K562 (cell line): ENCODE measurements at regions not wholly inside any gene's neighbourhood (a gene's known extent, or its start where the extent isn't known, plus 50 kb on each side); places are given as distances from the start of the nearest gene placed in this dataset.

Experiments used
- ATAC-seq: fragments of 200-7000 bp; cut with Tn5 transposase; 3 replicates; pipeline ENCODE4 v1.9.1; 2020; ENCODE audit warnings: moderate library complexity
- BruUV-seq: library from RNA; stranded (reverse); fragments of 400-500 nt; replicated peaks from 2 replicates; lab custom pipeline; 2021; lab: Mats Ljungman, UMichigan
- CTCF ChIA-PET: fragments of 300-600 bp; formaldehyde crosslinking; extraction: SDS; loops from one replicate; lab custom pipeline; 2021; ENCODE audit warnings: low intra/inter-chr PET ratio; lab: Yijun Ruan, JAX
- POLR2A ChIA-PET: fragments of 300-600, 350-650 bp; sonication (Branson Sonifier 250); formaldehyde crosslinking; extraction: SDS; loops from one replicate; lab custom pipeline; 2021; ENCODE audit warnings: antibody characterized with exemption, inconsistent platforms; lab: Yijun Ruan, JAX
- DNase-seq, 4 experiments: peaks; one replicate each; pipeline versions ENCODE4 v3.0.0 to v3.0.0-alpha.2; 2011 to 2018; ENCODE audit warnings: low spot score in 3 of 4, mixed read lengths in 3 of 4; ENCODE audit errors: extremely low read depth in 1 of 4
- FAIRE-seq: peaks from 2 replicates; lab custom pipeline; 2011; peaks lifted over from hg19 to GRCh38; lab: Jason Lieb, UNC
- H2AFZ ChIP-seq: 2 replicates; pipeline ENCODE4 v1.6.0; 2011; ENCODE audit warnings: low read depth, low read length, control low read depth, inconsistent platforms
- H3K27ac ChIP-seq: fragments of 200-600 bp; 3 replicates; pipeline ENCODE4 v1.8.0; 2011; ENCODE audit warnings: low read depth, mild to moderate bottlenecking, control low read depth, inconsistent platforms, low read length, moderate library complexity, mixed read lengths; ENCODE audit errors: extremely low read depth
- H3K27me3 ChIP-seq, 2 experiments: fragments of 300-600 bp in 1 of 2; 2 replicates in 1 of 2; 3 replicates in 1 of 2; pipeline versions ENCODE4 v1.6.0 to v1.8.0; 2011; ENCODE audit warnings: inconsistent platforms in 2 of 2, low read length in 2 of 2, mild to moderate bottlenecking in 1 of 2, mixed read lengths in 1 of 2, moderate library complexity in 1 of 2; ENCODE audit not compliant: control insufficient read depth in 2 of 2, insufficient read depth in 2 of 2
- H3K36me3 ChIP-seq: fragments of 300-600 bp; 3 replicates; pipeline ENCODE4 v1.8.0; 2011; ENCODE audit warnings: mild to moderate bottlenecking, low read length, inconsistent platforms; ENCODE audit not compliant: control insufficient read depth, insufficient read depth
- H3K4me1 ChIP-seq, 2 experiments: fragments of 200-600 bp in 1 of 2; replicated peaks in 1 of 2; 2 replicates in 1 of 2; 3 replicates in 1 of 2; pipeline versions ENCODE4 v1.5.1 to v1.8.0; 2011; ENCODE audit warnings: inconsistent platforms in 2 of 2, low read length in 2 of 2, mild to moderate bottlenecking in 1 of 2, mixed read lengths in 1 of 2, moderate library complexity in 1 of 2; ENCODE audit not compliant: control insufficient read depth in 2 of 2, insufficient read depth in 2 of 2
- H3K4me2 ChIP-seq: 2 replicates; pipeline ENCODE4 v1.6.1; 2011; ENCODE audit warnings: low read length, control low read depth, inconsistent platforms, mixed read lengths; ENCODE audit not compliant: insufficient read depth
- H3K4me3 ChIP-seq: fragments of 200-600 bp; sonication (generic), shearing (Covaris generic); 2 replicates; pipeline ENCODE4 v1.5.1; 2016; ENCODE audit warnings: control low read depth, inconsistent platforms
- H3K79me2 ChIP-seq: fragments of 200-600 bp; 3 replicates; pipeline ENCODE4 v1.8.0; 2011; ENCODE audit warnings: low read length, inconsistent platforms; ENCODE audit not compliant: control insufficient read depth, insufficient read depth
- H3K9ac ChIP-seq, 2 experiments: 2 replicates each; pipeline versions ENCODE4 v1.6.0 to v1.6.1; 2011; ENCODE audit warnings: low read depth in 2 of 2, low read length in 2 of 2, control low read depth in 1 of 2, inconsistent platforms in 1 of 2, mild to moderate bottlenecking in 1 of 2, mixed read lengths in 1 of 2; ENCODE audit not compliant: insufficient read depth in 1 of 2
- H3K9me1 ChIP-seq: one replicate; pipeline ENCODE4 v1.6.0; 2011; ENCODE audit warnings: inconsistent platforms, mild to moderate bottlenecking, low read length, moderate library complexity; ENCODE audit not compliant: control insufficient read depth, insufficient read depth
- H3K9me3 ChIP-seq: replicated peaks from 2 replicates; pipeline ENCODE4 v1.5.1; 2011; ENCODE audit warnings: low read depth, low read length, inconsistent platforms; ENCODE audit not compliant: control insufficient read depth, insufficient read depth
- H4K20me1 ChIP-seq: replicated peaks from 2 replicates; pipeline ENCODE4 v1.6.1; 2011; ENCODE audit warnings: low read length, inconsistent platforms, mixed read lengths; ENCODE audit not compliant: control insufficient read depth, insufficient read depth
- HMGXB4 ChIP-seq: sonication (generic); formaldehyde crosslinking; IDR thresholded peaks from 2 replicates; pipeline ENCODE4 v1.8.1; 2023; ENCODE audit warnings: mild to moderate bottlenecking, missing genetic modification reagents
- MEF2A ChIP-seq: IDR thresholded peaks from 2 replicates; pipeline ENCODE4 v1.6.1; 2011; ENCODE audit warnings: low read depth, mild to moderate bottlenecking, low read length, moderate library complexity; ENCODE audit not compliant: control insufficient read depth
- NFRKB ChIP-seq: fragments of 450-650 bp; IDR thresholded peaks from 2 replicates; pipeline ENCODE4 v1.6.1; 2016; ENCODE audit warnings: low read depth
- ZNF239 ChIP-seq: fragments of 250-450 bp; sonication (Bioruptor Pico); IDR thresholded peaks from 2 replicates; pipeline ENCODE4 v1.4.0; 2020; ENCODE audit warnings: mild to moderate bottlenecking
- ZNF311 ChIP-seq: fragments of 250-450 bp; sonication (Bioruptor Pico); IDR thresholded peaks from 2 replicates; pipeline ENCODE4 v1.4.0; 2020; ENCODE audit warnings: mild to moderate bottlenecking, moderate library complexity
- ZNF518B ChIP-seq: fragments of 250-450 bp; sonication (Bioruptor Pico); IDR thresholded peaks from 2 replicates; pipeline ENCODE4 v1.5.0; 2021; ENCODE audit warnings: mild to moderate bottlenecking, moderate library complexity
- ZNF699 ChIP-seq: fragments of 250-450 bp; sonication (Bioruptor Pico); IDR thresholded peaks from 2 replicates; pipeline ENCODE4 v1.8.0; 2021; ENCODE audit warnings: mild to moderate bottlenecking, moderate library complexity; ENCODE audit not compliant: insufficient replicate concordance
- WGBS: fragments of 100-300 bp; shearing (Covaris generic); methylation state at CpG from one replicate; pipeline ENCODE4 v1.1.6; 2016; ENCODE audit warnings: low coverage, mixed read lengths; ENCODE audit not compliant: insufficient coverage; ENCODE audit errors: missing lambda C conversion rate; 5-methylcytosine and 5-hydroxymethylcytosine counted together
- in situ Hi-C: fragments of 300-500 bp; cut with MboI; formaldehyde crosslinking; loops from 4 replicates; pipeline ENCODE4 v1.15.0; 2018; ENCODE audit warnings: inconsistent platforms, mixed read lengths
- intact Hi-C: fragments of 100-400 bp; cut with micrococcal nuclease; formaldehyde crosslinking; loops from 2 replicates; pipeline ENCODE4 v1.14.2; 2022
- TF ChIP-seq, protein P1 (sequence below), 2 experiments: fragments of 450-650 bp in 1 of 2; sonication (generic) in 1 of 2; formaldehyde crosslinking in 1 of 2; IDR thresholded peaks in 1 of 2; conservative IDR thresholded peaks in 1 of 2; 2 replicates each; pipeline versions ENCODE4 v1.6.1 to v1.8.1; 2016 to 2023; ENCODE audit warnings: mild to moderate bottlenecking in 2 of 2, moderate library complexity in 2 of 2, inconsistent platforms in 1 of 2, missing genetic modification reagents in 1 of 2

DNA sequence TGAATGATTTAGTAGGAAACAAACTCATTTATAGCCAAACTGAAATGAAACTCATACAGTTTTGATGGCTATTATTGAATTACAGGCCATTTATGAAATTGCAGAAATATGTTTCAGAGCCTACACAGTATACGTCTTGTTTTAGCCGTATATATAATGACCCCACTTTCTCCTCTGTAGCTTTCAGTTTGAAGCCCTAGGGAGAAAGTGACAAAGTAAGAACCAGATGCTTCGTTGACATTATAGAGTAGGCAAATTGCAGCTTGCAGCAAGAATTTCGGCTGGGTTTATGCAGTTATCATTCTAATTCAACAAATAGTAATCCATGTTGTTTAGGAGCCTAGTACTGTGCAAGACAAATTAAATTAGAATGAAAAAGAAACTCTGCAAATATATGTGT lies 836.3 kb upstream of the ADGRL4 start:
- Histone ChIP-seq H2AFZ (no peak overlapping the region), H3K4me1 (no peaks in the 10 kb centered on the region), H3K36me3 (no peaks in the 10 kb centered on the region), H3K4me3 (no peak overlapping the region), H3K27me3 (no peaks in the 10 kb centered on the region)
- no TSS peak for BruUV-seq
- no peak for DNase-seq
- FAIRE-seq = no peak
- TF ChIP-seq ZNF518B (CRISPR knock-in tag) (no peak), ZNF311 (no peak)
- TF ChIP-seq, all 486 proteins: peak for 0
- in situ Hi-C loops = no loop called here
- H4K20me1 ChIP-seq = no peaks in the 10 kb centered on the region
- ChIA-PET CTCF (no interaction called here), POLR2A (no interaction called here)
- no peak overlapping the region for H3K9ac ChIP-seq
- no peaks in the 10 kb centered on the region for H3K9me3 ChIP-seq
- no peak overlapping the region for H3K4me2 ChIP-seq
- no peak for ATAC-seq
- H3K27ac ChIP-seq = no peak overlapping the region
- no peaks in the 10 kb centered on the region for H3K9me1 ChIP-seq
- H3K79me2 ChIP-seq = no peaks in the 10 kb centered on the region
- WGBS = 0% methylated on average over 4 of the region's 4 CpGs
- intact Hi-C loops = no loop called here

DNA sequence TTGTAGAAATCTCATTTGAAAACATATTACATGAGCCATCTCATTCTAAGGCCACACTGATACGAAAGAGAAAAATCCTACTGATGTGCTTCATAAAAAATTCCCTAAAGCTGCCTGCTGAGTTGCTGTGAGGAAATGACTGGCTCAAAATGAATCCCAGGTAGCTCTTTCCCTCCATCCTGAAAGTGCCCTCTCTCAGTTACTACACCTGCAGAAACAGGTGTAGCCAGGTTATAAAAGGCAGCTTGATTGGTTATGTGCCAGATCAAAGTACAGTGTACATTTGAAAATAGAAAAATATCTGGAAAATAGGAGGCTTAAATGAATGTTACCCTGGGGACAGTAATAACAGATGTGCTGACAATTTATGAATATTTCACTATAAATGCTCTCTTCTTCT lies 833.4 kb upstream of the ADGRL4 start:
- WGBS = 5% methylated on average over 1 of the region's 1 CpG
- ATAC-seq (no peak), FAIRE-seq (no peak)
- ChIA-PET POLR2A (no interaction called here), CTCF (no interaction called here)
- no peaks in the 10 kb centered on the region for H3K4me1 ChIP-seq
- no peaks in the 10 kb centered on the region for H4K20me1 ChIP-seq
- H3K4me2 ChIP-seq = no peak overlapping the region
- no peaks in the 10 kb centered on the region for H3K36me3 ChIP-seq
- no peak overlapping the region for H3K4me3 ChIP-seq
- BruUV-seq = no TSS peak
- H2AFZ ChIP-seq = no peak overlapping the region
- no peak overlapping the region for H3K27ac ChIP-seq
- no peaks in the 10 kb centered on the region; the same call in 1 of the 2 replicates for H3K9me3 ChIP-seq
- no peak overlapping the region for H3K9ac ChIP-seq
- no peaks in the 10 kb centered on the region for H3K9me1 ChIP-seq
- intact Hi-C loops = no loop called here
- TF ChIP-seq HMGXB4 (no peak), ZNF311 (no peak), ZNF699 (CRISPR knock-in tag) (no peak), MEF2A (no peak), ZNF239 (no peak), NFRKB (no peak)
- TF ChIP-seq, protein P1, sequence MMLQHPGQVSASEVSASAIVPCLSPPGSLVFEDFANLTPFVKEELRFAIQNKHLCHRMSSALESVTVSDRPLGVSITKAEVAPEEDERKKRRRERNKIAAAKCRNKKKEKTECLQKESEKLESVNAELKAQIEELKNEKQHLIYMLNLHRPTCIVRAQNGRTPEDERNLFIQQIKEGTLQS (IDR thresholded peaks at IDR 0.05) = no peak
- TF ChIP-seq, protein P1 (CRISPR knock-in tag; conservative IDR thresholded peaks at IDR 0.05) = no peak
- TF ChIP-seq, all 486 proteins: peak for 0
- in situ Hi-C loops = no loop called here
- Histone ChIP-seq H3K27me3 (no peaks in the 10 kb centered on the region), H3K79me2 (no peaks in the 10 kb centered on the region)
- DNase-seq = no peak
